ENCODE measurements at regions not wholly inside any gene's neighbourhood (a gene's known extent, or its start where the extent isn't known, plus 50 kb on each side); places are given as distances from the start of the nearest gene placed in this dataset.

DNA sequence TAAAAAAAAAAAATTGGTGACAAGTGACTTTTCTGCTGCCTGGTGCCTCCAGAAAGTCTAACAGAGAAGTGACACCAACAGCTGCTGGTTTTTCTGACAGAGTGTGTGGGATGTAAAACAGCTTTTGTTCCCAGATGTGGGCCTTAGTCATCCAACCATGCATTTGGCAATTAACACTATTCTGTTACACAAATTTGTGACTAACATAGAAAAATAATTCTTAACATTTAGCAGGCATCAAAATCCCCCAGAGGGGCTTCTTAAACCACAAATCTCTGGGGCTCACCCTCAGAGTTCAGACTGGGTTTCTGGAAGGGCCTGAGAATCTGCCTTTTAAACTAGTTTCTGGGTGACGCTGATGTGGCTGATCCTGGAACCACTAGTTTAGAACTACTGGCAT lies 100.5 kb upstream of the PCDH7 start:
- TF ChIP-seq, protein P1, sequence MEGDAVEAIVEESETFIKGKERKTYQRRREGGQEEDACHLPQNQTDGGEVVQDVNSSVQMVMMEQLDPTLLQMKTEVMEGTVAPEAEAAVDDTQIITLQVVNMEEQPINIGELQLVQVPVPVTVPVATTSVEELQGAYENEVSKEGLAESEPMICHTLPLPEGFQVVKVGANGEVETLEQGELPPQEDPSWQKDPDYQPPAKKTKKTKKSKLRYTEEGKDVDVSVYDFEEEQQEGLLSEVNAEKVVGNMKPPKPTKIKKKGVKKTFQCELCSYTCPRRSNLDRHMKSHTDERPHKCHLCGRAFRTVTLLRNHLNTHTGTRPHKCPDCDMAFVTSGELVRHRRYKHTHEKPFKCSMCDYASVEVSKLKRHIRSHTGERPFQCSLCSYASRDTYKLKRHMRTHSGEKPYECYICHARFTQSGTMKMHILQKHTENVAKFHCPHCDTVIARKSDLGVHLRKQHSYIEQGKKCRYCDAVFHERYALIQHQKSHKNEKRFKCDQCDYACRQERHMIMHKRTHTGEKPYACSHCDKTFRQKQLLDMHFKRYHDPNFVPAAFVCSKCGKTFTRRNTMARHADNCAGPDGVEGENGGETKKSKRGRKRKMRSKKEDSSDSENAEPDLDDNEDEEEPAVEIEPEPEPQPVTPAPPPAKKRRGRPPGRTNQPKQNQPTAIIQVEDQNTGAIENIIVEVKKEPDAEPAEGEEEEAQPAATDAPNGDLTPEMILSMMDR (IDR thresholded peaks at IDR 0.05), result no peak
- no peak for TF ChIP-seq EZH2 (IDR thresholded peaks at IDR 0.05; ENCODE audit: borderline replicate concordance, insufficient read depth, low read depth, low read length, poor library complexity, severe bottlenecking)

Measured in B cell (primary cell).